ENCODE measurements at regions not wholly inside any gene's neighbourhood (a gene's known extent, or its start where the extent isn't known, plus 50 kb on each side); places are given as distances from the start of the nearest gene placed in this dataset.

DNA sequence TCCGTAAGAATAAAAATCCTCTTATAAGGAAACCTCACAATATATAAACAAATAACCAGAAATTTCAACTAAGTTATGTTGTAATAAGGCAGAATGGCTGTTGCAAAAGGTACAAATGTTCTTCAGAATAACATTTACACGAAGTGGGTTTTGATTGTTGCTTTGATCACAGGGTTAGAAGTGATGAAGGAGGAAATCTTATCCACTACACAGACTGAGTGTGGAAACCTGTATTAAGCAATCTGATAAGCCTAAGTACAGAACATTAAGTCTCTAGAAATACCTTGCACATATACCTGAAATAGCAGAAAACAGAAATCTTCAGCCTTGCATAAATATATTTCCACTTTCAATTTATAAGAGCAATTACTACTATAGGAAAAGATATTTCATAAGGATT lies 251.9 kb downstream of the ETV1 start:
- TF ChIP-seq EZH2phosphoT487 (conservative IDR thresholded peaks at IDR 0.05; ENCODE audit: low read length) (no peak), CTCF (IDR thresholded peaks at IDR 0.05; ENCODE audit: insufficient read depth, low read length, poor library complexity, severe bottlenecking) (no peak)

Data from SU-DHL-6 (cell line).